ENCODE measurements at regions not wholly inside any gene's neighbourhood (a gene's known extent, or its start where the extent isn't known, plus 50 kb on each side); places are given as distances from the start of the nearest gene placed in this dataset.

DNA sequence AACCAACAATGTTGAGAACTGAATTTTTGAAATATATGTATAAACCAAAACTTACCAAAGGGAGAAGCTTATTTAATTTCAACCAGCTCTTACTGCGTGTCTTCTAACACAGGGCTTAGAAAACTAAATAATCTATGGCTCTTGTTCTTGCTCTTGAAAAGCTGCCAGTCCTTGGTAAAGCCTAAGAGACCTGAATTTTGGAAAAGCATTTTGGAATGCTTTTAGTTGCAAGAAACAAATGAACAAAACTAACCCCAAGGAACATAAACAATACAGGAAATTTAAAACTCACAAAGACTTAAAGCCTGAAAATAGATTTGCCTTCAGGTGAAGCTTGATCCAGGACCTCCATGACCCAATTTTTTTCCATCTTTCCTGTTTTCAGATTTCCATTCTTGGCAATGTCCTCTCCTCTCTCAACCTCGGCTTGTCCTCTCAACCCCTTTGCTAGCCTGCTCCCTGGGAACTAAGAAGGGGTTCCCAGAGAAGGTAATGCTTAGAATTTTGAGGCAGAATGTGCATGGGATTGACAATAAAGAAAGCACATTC, 169.8 kb upstream of the NCK2 start:
- no peak for ATAC-seq
- H3K9me3 ChIP-seq (ENCODE audit: low read length), result no peaks in the 10 kb centered on the region
- H3K9ac ChIP-seq (ENCODE audit: low read length), result no peak overlapping the region
- no peaks in the 10 kb centered on the region for H4K20me1 ChIP-seq (ENCODE audit: low read length)
- CTCF ChIA-PET, result no interaction called here
- H3K9me2 ChIP-seq (replicated peaks; ENCODE audit: low read length), result no peaks in the 10 kb centered on the region
- no peak overlapping the region for H2AFZ ChIP-seq (ENCODE audit: low read length)
- TF ChIP-seq, protein P1, sequence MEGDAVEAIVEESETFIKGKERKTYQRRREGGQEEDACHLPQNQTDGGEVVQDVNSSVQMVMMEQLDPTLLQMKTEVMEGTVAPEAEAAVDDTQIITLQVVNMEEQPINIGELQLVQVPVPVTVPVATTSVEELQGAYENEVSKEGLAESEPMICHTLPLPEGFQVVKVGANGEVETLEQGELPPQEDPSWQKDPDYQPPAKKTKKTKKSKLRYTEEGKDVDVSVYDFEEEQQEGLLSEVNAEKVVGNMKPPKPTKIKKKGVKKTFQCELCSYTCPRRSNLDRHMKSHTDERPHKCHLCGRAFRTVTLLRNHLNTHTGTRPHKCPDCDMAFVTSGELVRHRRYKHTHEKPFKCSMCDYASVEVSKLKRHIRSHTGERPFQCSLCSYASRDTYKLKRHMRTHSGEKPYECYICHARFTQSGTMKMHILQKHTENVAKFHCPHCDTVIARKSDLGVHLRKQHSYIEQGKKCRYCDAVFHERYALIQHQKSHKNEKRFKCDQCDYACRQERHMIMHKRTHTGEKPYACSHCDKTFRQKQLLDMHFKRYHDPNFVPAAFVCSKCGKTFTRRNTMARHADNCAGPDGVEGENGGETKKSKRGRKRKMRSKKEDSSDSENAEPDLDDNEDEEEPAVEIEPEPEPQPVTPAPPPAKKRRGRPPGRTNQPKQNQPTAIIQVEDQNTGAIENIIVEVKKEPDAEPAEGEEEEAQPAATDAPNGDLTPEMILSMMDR (conservative IDR thresholded peaks at IDR 0.05; ENCODE audit: low read depth, low read length), result no peak
- TF ChIP-seq EZH2phosphoT487 (IDR thresholded peaks at IDR 0.05; ENCODE audit: borderline replicate concordance, low read length), result no peak
- TF ChIP-seq EZH2 (IDR thresholded peaks at IDR 0.05; ENCODE audit: low read length, unreplicated experiment), result no peak
- no TSS peak for BruUV-seq (replicated peaks)
- H3K4me2 ChIP-seq (ENCODE audit: low read length), result no peak overlapping the region
- no peak overlapping the region for H3K27ac ChIP-seq (ENCODE audit: low read length)
- H3K4me3 ChIP-seq (ENCODE audit: low read length), result no peak overlapping the region
- H3K36me3 ChIP-seq (ENCODE audit: low read depth, low read length), result no peaks in the 10 kb centered on the region
- no peaks in the 10 kb centered on the region for H3K27me3 ChIP-seq (ENCODE audit: low read length)
- H3K79me2 ChIP-seq (ENCODE audit: low read length), result no peaks in the 10 kb centered on the region
- no peak for DNase-seq
- POLR2A ChIA-PET (ENCODE audit: unreplicated experiment), result no interaction called here
- intact Hi-C loops (cut with micrococcal nuclease), result loop anchor here (5.0 to 10.0 kb wide), 3 partner anchors 140 to 512 kb away; no protein-coding TSS in a partner anchor
- H3F3A ChIP-seq (ENCODE audit: low read length, unreplicated experiment), result no peaks in the 10 kb centered on the region
- peaks cover 16% of the 10 kb centered on the region for H3K4me1 ChIP-seq (ENCODE audit: insufficient read depth, low read length)

DNA sequence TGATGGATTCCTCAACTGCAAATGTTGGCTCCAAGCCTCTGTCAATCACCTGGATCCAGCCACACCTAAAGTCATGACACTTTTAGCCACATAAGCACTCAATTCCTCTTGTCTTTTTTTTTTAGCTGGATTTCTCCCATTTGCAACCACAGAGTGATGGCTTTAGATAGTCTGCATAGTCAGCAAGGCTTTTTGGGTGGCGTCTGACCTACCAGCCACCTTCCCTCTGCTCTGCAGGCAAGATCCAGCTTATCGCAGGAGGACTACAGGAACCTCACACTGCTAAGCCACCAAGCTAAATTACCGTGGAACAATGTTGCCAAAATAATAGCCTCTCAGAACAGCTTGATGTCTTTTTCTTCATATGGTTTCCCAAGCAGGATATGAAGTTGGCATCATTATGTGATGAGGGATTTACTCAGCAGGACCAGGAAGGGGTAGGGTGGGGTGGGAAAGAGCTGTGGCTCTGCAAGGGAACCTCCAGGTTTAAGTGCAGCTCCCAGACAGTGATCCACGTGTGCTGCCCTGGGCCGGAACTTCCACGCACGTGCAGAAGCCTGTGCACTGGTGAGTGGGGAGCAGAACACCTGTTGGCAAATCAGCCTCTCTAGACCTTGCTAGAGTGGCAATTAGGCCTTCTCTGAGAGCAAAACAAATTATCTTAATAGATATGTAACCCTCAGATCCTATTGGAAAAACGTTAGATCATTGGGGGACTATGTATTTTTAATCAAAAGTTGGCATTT, 170.6 kb upstream of the NCK2 start:
- no peak overlapping the region for H2AFZ ChIP-seq (ENCODE audit: low read length)
- H3K27me3 ChIP-seq (ENCODE audit: low read length), result no peaks in the 10 kb centered on the region
- H3K9me2 ChIP-seq (replicated peaks; ENCODE audit: low read length), result no peaks in the 10 kb centered on the region
- no peaks in the 10 kb centered on the region for H3F3A ChIP-seq (ENCODE audit: low read length, unreplicated experiment)
- no peaks in the 10 kb centered on the region for H4K20me1 ChIP-seq (ENCODE audit: low read length)
- ChIA-PET CTCF (interaction anchor here (0.7 kb wide), 1 partner anchor 76 kb away, joined by 4 read pairs; no protein-coding TSS in a partner anchor), POLR2A (ENCODE audit: unreplicated experiment) (no interaction called here)
- H3K9ac ChIP-seq (ENCODE audit: low read length), result no peak overlapping the region
- BruUV-seq (replicated peaks), result no TSS peak
- ATAC-seq (no peak), DNase-seq (no peak)
- no peaks in the 10 kb centered on the region for H3K9me3 ChIP-seq (ENCODE audit: low read length)
- no peak overlapping the region for H3K27ac ChIP-seq (ENCODE audit: low read length)
- intact Hi-C loops (cut with micrococcal nuclease), result loop anchor here (10.0 kb wide), 1 partner anchor 141 kb away; no protein-coding TSS in a partner anchor
- peaks cover 15% of the 10 kb centered on the region for H3K4me1 ChIP-seq (ENCODE audit: insufficient read depth, low read length)
- TF ChIP-seq EZH2phosphoT487 (IDR thresholded peaks at IDR 0.05; ENCODE audit: borderline replicate concordance, low read length) (no peak), EZH2 (IDR thresholded peaks at IDR 0.05; ENCODE audit: low read length, unreplicated experiment) (no peak)
- TF ChIP-seq, protein P1 (conservative IDR thresholded peaks at IDR 0.05; ENCODE audit: low read depth, low read length), result no peak
- no peaks in the 10 kb centered on the region for H3K79me2 ChIP-seq (ENCODE audit: low read length)
- no peak overlapping the region for H3K4me2 ChIP-seq (ENCODE audit: low read length)
- no peaks in the 10 kb centered on the region for H3K36me3 ChIP-seq (ENCODE audit: low read depth, low read length)
- H3K4me3 ChIP-seq (ENCODE audit: low read length), result no peak overlapping the region

DNA sequence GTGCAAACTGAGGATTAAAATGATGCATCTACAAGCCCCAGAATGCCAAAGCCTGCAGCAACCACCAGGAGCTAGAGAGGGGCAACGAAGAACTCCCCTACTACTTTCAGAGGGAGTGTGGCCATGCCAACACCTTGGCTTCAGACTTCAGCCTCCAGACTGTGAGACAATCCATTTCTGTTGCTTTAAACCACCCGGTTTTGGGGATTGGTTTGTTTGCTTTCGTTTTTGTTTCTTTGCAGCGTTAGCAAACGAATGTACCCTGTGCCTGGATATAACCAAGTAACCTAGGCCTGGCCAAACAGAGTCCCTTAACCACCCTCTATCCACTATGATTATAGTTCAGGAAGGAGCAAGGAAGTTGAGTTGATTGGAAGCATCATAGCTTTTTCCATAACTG, 171.2 kb upstream of the NCK2 start:
- Histone ChIP-seq H3K9ac (ENCODE audit: low read length) (no peak overlapping the region), H3K4me1 (ENCODE audit: insufficient read depth, low read length) (peaks cover 15% of the 10 kb centered on the region), H3K36me3 (ENCODE audit: low read depth, low read length) (no peaks in the 10 kb centered on the region), H3F3A (ENCODE audit: low read length, unreplicated experiment) (no peaks in the 10 kb centered on the region), H3K4me3 (ENCODE audit: low read length) (no peak overlapping the region), H3K27me3 (ENCODE audit: low read length) (no peaks in the 10 kb centered on the region), H2AFZ (ENCODE audit: low read length) (no peak overlapping the region), H3K4me2 (ENCODE audit: low read length) (no peak overlapping the region), H4K20me1 (ENCODE audit: low read length) (no peaks in the 10 kb centered on the region), H3K9me2 (replicated peaks; ENCODE audit: low read length) (no peaks in the 10 kb centered on the region), H3K27ac (ENCODE audit: low read length) (no peak overlapping the region), H3K9me3 (ENCODE audit: low read length) (no peaks in the 10 kb centered on the region), H3K79me2 (ENCODE audit: low read length) (no peaks in the 10 kb centered on the region)
- no peak for TF ChIP-seq EZH2phosphoT487 (IDR thresholded peaks at IDR 0.05; ENCODE audit: borderline replicate concordance, low read length)
- no peak for TF ChIP-seq EZH2 (IDR thresholded peaks at IDR 0.05; ENCODE audit: low read length, unreplicated experiment)
- TF ChIP-seq, protein P1 (conservative IDR thresholded peaks at IDR 0.05; ENCODE audit: low read depth, low read length), result no peak
- ChIA-PET CTCF (interaction anchor here (0.7 kb wide), 1 partner anchor 77 kb away, joined by 4 read pairs; no protein-coding TSS in a partner anchor), POLR2A (ENCODE audit: unreplicated experiment) (no interaction called here)
- intact Hi-C loops (cut with micrococcal nuclease), result loop anchor here (10.0 kb wide), 1 partner anchor 141 kb away; no protein-coding TSS in a partner anchor
- BruUV-seq (replicated peaks), result no TSS peak
- ATAC-seq, result no peak
- DNase-seq, result no peak

Data from PC-3 (cell line).